ENCODE measurements at regions not wholly inside any gene's neighbourhood (a gene's known extent, or its start where the extent isn't known, plus 50 kb on each side); places are given as distances from the start of the nearest gene placed in this dataset.

DNA sequence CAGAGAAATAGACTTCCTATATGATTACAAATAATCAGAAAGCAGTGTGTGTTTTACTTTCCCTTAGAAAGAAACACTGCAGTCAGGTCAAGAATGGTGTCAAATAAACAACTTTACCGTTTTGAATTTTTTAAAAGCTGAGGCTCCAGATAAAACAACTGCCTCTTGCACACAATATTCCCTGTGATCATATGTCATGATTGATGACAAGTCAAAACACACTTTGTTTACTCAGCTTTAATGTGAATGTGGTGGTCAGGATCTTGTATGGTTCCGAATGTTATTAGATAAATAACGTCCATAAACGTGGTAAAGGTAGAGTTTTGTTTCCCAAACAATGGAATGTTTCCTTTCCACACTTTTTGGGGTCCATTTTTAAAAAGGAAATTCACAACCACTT lies 428.4 kb upstream of the MDFIC2 start:
- in situ Hi-C loops (cut with HindIII; ENCODE audit: low pct_ligation_motif_present, low sequenced_read_pairs), result no loop called here
- no peak overlapping the region for H3K27ac ChIP-seq
- no peaks in the 10 kb centered on the region for H3K36me3 ChIP-seq (replicated peaks)
- H3K4me3 ChIP-seq (ENCODE audit: low read depth, low read length), result no peak overlapping the region
- no peaks in the 10 kb centered on the region for H3K27me3 ChIP-seq (replicated peaks)
- TF ChIP-seq, protein P1, sequence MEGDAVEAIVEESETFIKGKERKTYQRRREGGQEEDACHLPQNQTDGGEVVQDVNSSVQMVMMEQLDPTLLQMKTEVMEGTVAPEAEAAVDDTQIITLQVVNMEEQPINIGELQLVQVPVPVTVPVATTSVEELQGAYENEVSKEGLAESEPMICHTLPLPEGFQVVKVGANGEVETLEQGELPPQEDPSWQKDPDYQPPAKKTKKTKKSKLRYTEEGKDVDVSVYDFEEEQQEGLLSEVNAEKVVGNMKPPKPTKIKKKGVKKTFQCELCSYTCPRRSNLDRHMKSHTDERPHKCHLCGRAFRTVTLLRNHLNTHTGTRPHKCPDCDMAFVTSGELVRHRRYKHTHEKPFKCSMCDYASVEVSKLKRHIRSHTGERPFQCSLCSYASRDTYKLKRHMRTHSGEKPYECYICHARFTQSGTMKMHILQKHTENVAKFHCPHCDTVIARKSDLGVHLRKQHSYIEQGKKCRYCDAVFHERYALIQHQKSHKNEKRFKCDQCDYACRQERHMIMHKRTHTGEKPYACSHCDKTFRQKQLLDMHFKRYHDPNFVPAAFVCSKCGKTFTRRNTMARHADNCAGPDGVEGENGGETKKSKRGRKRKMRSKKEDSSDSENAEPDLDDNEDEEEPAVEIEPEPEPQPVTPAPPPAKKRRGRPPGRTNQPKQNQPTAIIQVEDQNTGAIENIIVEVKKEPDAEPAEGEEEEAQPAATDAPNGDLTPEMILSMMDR (IDR thresholded peaks at IDR 0.05; ENCODE audit: low read depth, low read length, missing control alignments), result no peak
- no peak for DNase-seq

DNA sequence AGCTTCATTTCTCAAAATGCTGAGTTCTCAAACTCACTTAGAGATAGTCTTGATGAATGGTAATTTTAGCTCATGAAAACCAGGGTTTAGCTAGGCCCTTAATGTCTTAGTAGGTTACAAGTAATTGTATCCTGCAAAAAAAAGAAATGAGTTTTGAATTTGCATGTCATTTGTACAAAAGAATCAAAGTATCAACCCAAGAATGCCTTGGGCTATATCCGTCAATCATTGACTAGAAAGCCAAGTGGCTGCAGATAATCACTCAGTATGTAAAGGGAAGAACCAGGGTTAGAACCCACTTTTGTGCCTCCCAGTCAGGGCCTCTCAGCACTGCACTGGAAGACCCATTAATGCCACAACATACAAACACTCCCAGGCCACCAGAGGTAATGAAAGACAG lies 427.6 kb upstream of the MDFIC2 start:
- no peak overlapping the region for H3K27ac ChIP-seq
- DNase-seq, result no peak
- TF ChIP-seq, protein P1 (IDR thresholded peaks at IDR 0.05; ENCODE audit: low read depth, low read length, missing control alignments), result no peak
- no peaks in the 10 kb centered on the region for H3K36me3 ChIP-seq (replicated peaks)
- no peak overlapping the region for H3K4me3 ChIP-seq (ENCODE audit: low read depth, low read length)
- no peaks in the 10 kb centered on the region for H3K27me3 ChIP-seq (replicated peaks)
- in situ Hi-C loops (cut with HindIII; ENCODE audit: low pct_ligation_motif_present, low sequenced_read_pairs), result no loop called here

DNA sequence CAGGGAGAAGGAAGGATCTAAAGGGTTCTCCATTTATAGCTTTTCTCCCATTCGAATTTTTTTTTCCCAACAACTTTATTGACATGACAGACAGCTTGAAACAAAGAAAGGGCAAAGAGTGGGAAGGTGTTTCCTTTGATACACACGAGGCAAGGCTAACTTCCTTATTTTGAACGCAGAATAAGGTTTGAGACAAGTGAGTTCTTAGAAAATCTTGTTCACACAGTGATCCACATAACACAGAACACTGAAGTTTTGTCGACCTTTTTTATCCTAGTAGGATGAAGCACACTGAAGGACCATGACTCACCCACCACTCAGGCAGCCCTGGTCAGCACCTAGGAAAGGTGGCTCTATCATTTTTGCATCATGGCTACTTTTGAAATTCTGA lies 425.8 kb upstream of the MDFIC2 start:
- Histone ChIP-seq H3K36me3 (replicated peaks) (no peaks in the 10 kb centered on the region), H3K4me3 (ENCODE audit: low read depth, low read length) (no peak overlapping the region), H3K27ac (no peak overlapping the region), H3K27me3 (replicated peaks) (no peaks in the 10 kb centered on the region)
- in situ Hi-C loops (cut with HindIII; ENCODE audit: low pct_ligation_motif_present, low sequenced_read_pairs), result no loop called here
- TF ChIP-seq, protein P1 (IDR thresholded peaks at IDR 0.05; ENCODE audit: low read depth, low read length, missing control alignments), result no peak
- DNase-seq, result no peak

DNA sequence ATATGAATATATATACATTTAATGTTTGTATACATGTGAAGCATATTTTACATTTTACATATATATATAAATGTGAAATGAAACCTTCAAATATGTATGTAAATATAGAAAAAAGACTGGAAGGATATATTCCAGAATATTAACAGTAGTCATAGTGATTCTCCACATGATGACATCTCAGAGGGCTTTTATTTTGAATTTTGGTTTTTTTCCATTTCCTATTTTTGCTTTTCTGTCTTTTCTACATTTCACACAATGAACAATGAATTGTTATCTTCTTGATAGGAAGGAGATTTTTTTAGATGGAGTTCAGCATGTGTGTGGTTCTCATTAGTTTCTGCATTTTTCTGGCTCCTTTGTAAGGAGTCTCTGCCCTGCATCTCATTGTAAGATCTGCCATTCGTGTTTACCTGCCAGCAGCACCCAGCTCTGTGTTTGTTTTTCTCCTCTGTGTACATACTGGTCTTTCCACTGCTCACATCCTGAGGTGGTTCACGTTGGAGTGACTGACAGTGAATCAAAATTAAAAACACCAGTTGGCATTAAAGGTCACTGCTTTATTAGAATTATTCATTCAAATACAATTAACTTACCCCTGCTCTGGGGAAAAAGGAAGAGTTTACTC lies 425.3 kb upstream of the MDFIC2 start:
- Histone ChIP-seq H3K27me3 (replicated peaks) (no peaks in the 10 kb centered on the region), H3K27ac (no peak overlapping the region), H3K4me3 (ENCODE audit: low read depth, low read length) (no peak overlapping the region), H3K36me3 (replicated peaks) (no peaks in the 10 kb centered on the region)
- no peak for DNase-seq
- in situ Hi-C loops (cut with HindIII; ENCODE audit: low pct_ligation_motif_present, low sequenced_read_pairs), result no loop called here
- TF ChIP-seq, protein P1 (IDR thresholded peaks at IDR 0.05; ENCODE audit: low read depth, low read length, missing control alignments), result no peak

DNA sequence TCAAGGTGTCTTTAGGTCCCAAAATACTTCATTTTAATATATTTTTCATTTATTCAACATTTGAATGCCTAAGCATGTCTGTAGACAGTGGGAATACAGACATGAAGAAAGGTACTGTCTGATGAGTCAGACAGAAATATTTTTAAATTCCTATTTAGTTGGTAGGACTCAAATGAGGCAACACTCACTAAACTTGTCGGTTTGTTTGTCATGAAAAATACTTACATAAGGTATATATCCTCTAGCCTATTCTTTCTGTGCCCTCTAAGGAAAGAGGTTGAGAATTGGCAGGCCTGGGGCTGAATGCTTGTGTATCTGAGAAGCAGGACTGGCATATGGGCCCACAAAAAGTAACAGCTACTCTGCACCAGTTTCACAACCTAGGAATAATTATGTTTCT lies 423.6 kb upstream of the MDFIC2 start:
- no peak for DNase-seq
- Histone ChIP-seq H3K27me3 (replicated peaks) (no peaks in the 10 kb centered on the region), H3K4me3 (ENCODE audit: low read depth, low read length) (no peak overlapping the region), H3K36me3 (replicated peaks) (no peaks in the 10 kb centered on the region), H3K27ac (no peak overlapping the region)
- TF ChIP-seq, protein P1 (IDR thresholded peaks at IDR 0.05; ENCODE audit: low read depth, low read length, missing control alignments), result no peak
- in situ Hi-C loops (cut with HindIII; ENCODE audit: low pct_ligation_motif_present, low sequenced_read_pairs), result no loop called here

DNA sequence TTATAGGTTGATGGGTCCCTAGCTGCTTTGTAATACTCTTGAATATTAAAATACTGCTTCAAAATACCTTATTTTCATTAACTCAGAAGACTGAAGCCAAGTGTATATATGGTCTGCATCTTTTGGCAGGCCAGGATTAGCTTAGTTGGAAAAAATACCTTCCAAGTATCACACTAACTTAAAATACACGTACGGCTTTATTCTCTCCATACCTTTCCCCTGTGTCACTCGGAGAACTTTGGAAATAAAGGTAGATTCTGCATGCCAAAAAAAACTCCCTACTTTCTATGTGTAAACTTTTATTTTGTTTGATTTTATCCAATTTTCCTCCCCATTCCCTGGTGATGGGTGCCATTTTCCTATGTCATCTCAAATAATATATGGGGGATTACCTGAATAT lies 422.3 kb upstream of the MDFIC2 start:
- TF ChIP-seq, protein P1 (IDR thresholded peaks at IDR 0.05; ENCODE audit: low read depth, low read length, missing control alignments), result no peak
- Histone ChIP-seq H3K36me3 (replicated peaks) (no peaks in the 10 kb centered on the region), H3K27me3 (replicated peaks) (no peaks in the 10 kb centered on the region), H3K27ac (no peak overlapping the region), H3K4me3 (ENCODE audit: low read depth, low read length) (no peak overlapping the region)
- DNase-seq, result no peak
- in situ Hi-C loops (cut with HindIII; ENCODE audit: low pct_ligation_motif_present, low sequenced_read_pairs), result no loop called here

Measured in brain microvascular endothelial cell (primary cell).